Heart left ventricle (tissue), 13 donors: ENCODE measurements at regions not wholly inside any gene's neighbourhood (a gene's known extent, or its start where the extent isn't known, plus 50 kb on each side); places are given as distances from the start of the nearest gene placed in this dataset.

Source experiments
- CTCF ChIP-seq, 12 donors: fragments of 200-600 bp; sonication (generic) in 4 of 12; IDR thresholded peaks; one replicate each; pipeline versions ENCODE4 v1.5.0 to v1.8.0; 2018 to 2022; ENCODE audit warnings: antibody characterized with exemption in 12 of 12, mild to moderate bottlenecking in 5 of 12
- POLR2A ChIP-seq, 2 donors: fragments of 450-650 bp; IDR thresholded peaks; one replicate each; pipeline ENCODE4 v1.6.1; 2017; ENCODE audit warnings: antibody characterized with exemption in 2 of 2, mild to moderate bottlenecking in 2 of 2, moderate library complexity in 2 of 2
- donor health status: ischemic (EF 13 %, LVEDD 7.1; RV severe dilation, severe dysfunction).
- donor health status: DM: no; HTN: yes; CAD: no.
- donor health status: DM: no; HTN: no; CAD: no.
- donor health status: ischemic (EF 25% LVEDD 6.9; RV normal size, moderate dysfunction).
- donor health status: ischemic (EF 25% LVEDD 5.7; RV mildly dilated, moderate dysfunction).
- donor health status: ischemic (EF 35%, LVEDD 5.7; RV mildly dilated, moderate dysfunction).
- donor health status: nonischemic (EF 11% LVEDD 7.7; RV severe dilation, severe dysfunction).
- donor health status: DM: yes; HTN: yes; CAD: no.
- donor health status: PGD.
- donor health status: ischemic (EF 29% LVEDD 5.4; RV normal size, mild dysfunction).
- donor health status: nonischemic (EF 23%, LVEDD 6.1; RV moderate dilation, normal function).

- no peak for TF ChIP-seq CTCF (IDR thresholded peaks at IDR 0.05)
- no peak for TF ChIP-seq POLR2A (IDR thresholded peaks at IDR 0.05)
These were observed 434.1 kb downstream of the OCA2 start for GRCh38 chr15:27665002-27665401.
